COLO668 (cell line): ENCODE measurements at regions not wholly inside any gene's neighbourhood (a gene's known extent, or its start where the extent isn't known, plus 50 kb on each side); places are given as distances from the start of the nearest gene placed in this dataset.
A peak's percentile ranks its signal among the peaks of the same experiment; 100 is the strongest.
"Not testable (repeated sequence)": the region's sequence is repeated elsewhere in the genome, so short reads cannot be mapped to it uniquely, and the experiment has no call there.

Experiments
- DNase-seq: peaks from one replicate; lab custom pipeline; 2025; ENCODE audit not compliant: unreplicated experiment; lab: John Stamatoyannopoulos, UW

DNA sequence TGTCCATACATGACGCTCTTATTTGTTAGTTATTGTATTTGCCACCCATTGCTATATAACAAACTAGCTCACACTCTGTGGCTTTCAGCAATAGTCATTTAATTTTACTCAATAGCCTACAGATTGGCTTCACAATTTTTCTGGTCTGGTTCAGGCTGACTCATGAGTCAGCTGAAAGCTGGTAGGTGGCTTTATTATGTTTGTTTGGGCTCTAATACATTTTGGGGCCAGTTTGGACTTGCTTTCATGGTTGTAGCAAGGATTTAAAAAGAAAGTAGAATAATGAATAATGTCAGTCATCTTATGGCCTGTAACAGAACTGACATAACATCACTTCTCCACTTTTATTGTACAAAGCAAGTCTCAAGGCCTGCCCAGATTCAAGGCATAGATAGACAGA, 338.7 kb downstream of the LRRIQ3 start:
- no peak for DNase-seq

DNA sequence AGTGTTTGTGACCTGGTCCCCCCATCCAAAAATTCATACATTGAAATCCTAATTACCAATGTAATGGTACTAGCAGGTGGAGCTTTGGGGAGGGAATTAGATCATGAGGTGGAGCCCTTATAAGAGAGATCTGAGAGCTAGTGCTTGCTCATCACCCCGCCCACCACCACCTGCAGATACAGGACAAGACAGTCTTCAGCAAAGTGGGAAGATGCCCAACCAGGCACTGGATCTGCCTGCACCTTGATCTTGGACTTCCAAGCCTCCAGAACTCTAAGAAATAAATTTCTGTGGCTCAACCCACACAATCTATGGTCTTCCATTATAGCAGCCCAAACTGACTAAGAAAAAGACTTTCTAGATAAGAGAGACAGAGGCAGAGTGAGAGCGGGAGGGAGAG, 343.4 kb downstream of the LRRIQ3 start:
- no peak for DNase-seq

DNA sequence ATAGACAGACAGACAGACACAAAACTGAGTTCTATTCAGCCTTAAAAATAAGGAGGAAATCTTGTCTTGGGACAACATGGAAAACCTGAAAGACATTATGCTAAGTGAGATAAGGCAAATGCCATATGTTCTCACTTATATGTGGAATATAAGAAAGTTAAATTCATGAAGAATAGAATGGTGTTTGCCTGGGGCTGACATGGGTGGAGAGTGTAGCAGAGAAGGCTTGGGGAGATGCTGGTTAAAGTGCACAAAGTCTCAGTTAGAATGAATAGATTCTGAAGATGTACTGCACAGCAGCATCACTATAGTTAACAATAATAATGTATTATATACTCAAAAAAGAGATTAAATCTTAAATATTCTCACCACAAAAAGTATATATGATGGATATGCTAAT, 355.5 kb downstream of the LRRIQ3 start:
- DNase-seq: no peak

DNA sequence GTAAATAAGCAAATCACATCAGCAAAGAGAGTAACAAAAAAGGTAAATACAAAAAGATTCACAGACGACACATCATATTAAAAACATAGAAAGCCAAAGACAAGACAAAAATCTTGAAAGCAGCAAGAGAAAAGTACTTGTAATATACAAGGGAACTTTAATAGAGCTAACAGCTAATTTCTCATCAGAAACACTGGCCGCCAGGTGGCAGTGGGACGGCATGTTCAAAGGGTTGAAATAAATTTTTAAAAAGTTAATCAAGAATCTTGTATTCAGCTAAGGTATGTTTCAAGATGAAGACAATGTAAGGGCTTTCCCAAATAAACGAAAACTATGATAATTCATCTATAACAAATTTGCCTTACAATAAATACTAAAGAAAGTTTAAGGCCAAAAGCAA, 358.1 kb downstream of the LRRIQ3 start:
- peak; percentile 20 for DNase-seq

DNA sequence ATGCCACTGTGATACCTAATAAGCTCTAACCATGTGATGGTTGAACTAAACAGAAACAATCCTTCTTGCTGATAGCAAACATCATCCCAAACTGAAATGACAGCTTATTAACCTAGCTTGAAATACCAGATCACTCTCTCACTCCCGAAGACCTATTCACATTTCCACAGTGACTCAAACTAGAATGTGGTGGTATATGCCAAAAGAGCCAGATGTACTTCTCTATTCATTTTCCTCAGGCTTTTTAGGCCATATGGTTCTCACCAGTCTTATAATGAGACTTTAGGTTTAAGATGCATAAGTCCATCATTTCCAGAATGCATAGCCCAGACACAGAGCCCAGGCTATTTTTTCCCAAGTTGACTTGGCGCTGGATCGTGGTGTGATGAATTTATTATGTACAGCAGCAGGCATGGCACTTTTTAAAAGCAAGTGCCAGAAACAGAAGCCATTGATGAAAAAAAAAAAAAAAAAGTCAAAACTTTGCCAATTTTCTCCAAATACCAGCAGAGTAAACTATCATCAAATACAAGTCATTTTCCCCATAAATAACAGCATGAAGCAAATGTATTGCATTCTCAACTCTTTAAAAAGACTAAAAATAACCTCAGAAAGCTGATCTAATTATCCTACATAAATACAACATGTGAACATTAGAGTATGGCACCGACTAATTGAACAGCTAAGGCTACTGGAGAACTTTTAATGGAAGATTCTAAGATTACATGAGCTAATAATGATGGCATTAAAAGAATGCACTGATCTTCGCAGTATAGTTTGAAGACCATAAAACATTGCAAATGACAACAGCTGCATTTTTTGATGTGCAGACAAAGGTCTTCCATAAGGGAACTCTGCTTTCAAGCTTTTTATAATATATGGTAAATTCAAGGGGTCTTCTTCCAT, 365.4 kb downstream of the LRRIQ3 start:
- DNase-seq: no peak

DNA sequence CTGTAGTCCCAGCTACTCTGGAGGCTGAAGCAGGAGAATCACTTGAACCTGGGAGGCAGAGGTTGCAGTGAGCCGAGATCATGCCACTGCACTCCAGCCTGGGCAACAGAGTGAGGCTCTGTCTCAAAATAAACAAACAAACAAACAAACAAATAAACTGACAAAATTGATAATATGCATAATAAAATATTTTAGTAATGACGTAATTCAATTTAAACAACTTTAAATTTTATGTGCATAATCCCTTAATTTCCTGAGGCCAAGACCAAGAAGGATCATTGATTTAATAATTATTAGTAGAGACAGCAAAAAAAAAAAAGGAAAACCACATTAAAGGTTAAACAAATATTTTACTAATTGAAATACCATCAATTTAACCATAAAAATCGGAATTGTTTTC, 370.7 kb downstream of the LRRIQ3 start:
- DNase-seq: not testable (repeated sequence)

DNA sequence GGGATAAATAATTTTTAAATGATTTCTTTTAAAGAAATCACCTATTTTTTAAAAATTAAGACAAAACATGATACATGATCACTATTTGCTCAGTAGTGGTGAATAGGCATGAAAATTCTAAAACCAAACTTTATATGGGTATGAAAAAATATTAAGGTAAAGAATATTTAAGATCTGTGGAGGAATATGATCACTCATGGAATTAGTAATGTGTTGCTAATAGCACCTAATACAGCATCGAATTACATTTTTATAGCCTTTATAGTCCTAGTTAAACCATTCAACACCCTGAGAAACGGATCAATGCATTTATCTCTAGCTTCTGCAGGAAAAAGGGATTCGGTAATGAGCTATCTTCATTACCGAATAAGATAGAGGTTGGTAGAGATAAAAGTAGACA, 373.9 kb downstream of the LRRIQ3 start:
- no peak for DNase-seq

DNA sequence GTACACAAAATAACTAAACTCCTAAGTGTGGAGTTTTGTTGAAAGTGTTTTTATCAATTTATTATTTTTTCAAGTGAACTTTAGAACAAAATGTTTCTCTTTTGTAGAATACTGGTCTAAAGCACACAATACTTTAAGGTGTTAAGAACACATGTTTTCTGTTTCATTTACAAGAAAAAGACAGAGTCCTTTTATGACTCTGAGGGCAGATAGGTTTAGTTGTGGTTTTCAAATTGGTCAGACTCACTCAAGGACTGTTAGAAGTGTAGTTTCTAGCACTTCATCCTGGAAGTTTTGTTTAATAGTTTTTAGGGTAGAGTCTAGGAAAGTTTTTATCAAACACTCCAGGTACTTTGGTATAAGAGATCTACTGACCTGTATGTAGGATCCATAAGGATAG, 376.5 kb downstream of the LRRIQ3 start:
- DNase-seq: no peak

DNA sequence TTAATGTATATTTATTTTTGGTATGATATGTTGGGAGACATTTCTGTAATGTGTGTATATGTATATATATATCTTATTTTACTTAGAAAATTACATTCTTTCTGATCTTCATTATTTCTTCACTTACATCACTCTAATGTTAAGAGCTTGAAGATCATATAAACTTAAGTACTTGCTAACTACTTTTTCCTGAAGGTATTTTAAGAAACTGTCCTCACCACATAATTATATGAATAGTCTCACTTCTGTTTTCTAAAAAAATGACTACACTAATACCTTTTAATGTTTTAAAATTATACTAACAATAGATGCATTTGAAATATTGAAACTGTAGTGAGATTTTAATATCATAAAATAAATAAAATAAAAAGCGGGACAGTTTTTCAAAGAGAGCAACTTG, 377.1 kb downstream of the LRRIQ3 start:
- DNase-seq: no peak

DNA sequence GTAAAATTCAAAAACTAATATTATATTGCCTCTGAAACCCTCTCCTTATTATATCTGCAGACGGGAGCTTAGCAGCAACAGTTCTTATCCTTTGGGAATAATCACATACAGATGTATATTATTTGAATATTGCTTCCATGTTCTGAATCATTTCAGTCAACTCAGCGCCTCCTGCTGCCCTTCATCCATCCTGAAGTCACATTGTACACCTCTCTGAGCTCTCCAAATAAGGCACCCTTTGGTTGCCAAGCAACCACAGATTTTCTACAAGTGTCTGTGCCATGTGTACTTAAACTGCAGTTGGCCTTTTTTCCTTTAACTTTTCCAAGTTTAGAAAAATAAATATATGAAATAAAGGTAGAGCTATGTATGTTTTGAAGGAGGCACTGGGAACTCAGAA, 384.3 kb downstream of the LRRIQ3 start:
- no peak for DNase-seq

DNA sequence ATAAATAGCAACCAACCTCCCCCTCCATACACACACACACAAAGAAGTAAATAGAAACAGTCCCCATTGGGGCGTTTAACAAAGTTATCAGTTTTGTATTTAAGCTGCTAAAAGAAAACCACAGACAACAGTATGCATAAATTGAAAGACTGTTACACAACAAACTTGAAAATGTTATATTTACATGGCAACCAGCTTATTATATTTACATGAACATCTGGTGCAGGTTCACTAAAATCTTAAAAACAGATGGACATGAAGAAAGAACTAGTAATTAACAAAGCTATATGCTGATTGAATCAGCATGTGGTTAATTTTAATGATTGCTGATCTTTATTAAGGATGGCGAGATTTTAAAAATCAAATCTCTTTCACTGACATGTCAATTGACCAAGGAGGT, 384.7 kb downstream of the LRRIQ3 start:
- DNase-seq: no peak

DNA sequence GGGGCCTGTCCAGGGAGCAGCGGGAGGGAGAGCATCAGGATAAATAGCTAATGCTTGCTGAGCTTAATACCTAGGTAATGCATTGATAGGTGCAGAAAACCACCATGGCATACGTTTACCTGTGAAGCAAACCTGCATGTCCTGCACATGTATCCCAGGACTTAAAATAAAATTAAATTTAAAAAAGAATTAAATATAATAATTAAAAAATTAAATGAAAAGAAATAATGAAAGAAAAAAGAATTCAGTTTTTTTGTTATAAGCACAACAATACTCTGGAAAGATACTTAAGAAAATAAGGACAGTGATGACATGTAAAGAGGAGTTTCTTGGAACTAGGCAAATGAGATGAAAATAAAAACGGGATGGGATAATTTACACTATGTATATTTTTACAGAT, 386.2 kb downstream of the LRRIQ3 start:
- DNase-seq: no peak

DNA sequence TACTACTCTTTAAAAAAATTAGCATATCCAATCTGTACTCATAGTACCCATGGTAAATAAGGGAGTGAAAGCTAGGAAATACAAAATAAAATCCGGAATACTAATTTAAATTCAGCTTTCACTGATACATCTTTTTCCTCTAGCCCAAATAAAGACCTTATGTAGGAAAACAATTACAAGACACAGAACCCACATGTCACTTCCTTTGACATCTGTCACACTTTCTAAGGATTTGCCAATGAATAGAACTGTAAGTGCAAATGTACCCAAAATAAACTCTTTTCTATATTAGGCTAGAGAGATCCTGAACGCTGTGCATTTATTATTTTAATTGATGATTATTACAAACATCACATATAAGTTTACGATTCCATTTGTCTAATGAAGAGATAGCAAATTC, 393.0 kb downstream of the LRRIQ3 start:
- no peak for DNase-seq

DNA sequence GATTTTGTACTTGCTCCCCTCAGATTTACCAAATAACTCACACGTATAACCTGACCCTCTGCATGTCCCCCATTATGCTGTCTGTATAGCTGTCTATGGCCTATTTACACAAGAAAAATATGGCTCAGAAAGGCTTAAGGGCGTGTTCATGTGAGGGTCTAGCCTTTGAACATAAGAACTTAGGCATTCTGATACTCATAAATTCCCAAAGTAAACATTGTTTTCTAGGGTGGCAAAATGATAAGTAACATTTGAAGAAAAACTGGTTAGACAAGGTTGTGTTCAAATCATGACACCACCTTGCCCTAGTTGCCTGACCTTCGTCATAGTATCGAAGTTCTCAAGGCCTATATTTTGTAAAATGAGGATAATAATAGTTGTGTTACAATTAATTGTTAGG, 394.6 kb downstream of the LRRIQ3 start:
- no peak for DNase-seq

DNA sequence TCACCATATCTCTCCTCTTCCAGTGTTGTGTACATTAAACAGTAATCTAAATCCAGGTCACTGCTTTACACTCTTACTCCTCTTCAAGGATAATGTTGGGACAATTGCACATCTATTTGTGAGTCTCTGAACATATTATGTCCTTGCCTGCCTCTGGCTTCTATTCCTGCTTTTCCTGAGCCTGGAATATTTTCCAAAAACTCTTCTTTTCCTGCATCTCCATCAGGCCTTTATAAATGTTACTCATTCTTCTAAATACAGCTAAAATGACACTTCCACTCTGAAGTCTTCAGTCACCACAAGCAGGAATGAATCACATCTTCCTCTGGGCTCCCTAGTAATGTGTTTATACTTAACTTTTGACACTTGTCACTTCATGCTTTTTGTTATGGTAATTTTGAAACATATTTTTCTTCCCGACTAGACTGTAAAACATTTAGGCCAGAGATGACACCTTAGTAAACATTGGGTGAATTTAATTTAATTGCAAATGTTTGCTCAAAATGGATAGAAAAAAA, 396.0 kb downstream of the LRRIQ3 start:
- DNase-seq: no peak

DNA sequence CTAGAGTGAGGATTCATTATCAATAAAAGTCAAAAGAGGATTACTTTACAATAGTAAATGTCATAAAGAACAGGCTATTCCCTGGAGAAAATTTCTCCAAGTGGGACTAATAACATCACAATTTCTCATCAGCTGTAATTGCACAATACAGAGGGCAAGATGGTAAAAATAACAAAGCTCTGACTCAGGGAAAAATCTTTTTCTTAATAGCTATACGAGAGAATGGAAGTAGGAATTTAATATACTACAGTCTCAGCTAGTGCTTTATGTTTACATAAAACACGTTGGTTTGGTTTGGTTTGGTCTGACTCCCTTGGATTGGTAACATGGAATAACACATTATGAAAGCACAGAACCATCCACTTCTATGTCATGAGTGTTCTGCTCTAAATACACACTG, 397.6 kb downstream of the LRRIQ3 start:
- DNase-seq: no peak

DNA sequence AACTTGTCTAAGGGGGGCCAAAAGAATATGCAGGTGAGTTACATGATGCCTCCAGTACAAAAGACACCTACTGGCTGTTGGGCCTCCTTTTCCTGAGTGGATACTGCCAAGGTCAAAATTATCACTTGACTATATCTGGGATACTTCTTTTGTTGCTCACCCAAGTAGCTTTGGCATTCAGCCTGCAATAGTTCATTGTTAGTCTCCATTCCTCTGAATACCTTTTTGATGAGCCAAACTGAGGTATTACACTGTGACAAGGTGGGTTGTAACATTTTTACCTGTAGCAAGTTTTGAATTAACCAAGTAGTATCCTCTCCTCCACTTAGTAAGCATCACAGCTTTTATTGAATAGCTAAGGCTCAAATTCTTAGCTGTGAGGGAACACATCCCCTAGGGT, 408.0 kb downstream of the LRRIQ3 start:
- no peak for DNase-seq

DNA sequence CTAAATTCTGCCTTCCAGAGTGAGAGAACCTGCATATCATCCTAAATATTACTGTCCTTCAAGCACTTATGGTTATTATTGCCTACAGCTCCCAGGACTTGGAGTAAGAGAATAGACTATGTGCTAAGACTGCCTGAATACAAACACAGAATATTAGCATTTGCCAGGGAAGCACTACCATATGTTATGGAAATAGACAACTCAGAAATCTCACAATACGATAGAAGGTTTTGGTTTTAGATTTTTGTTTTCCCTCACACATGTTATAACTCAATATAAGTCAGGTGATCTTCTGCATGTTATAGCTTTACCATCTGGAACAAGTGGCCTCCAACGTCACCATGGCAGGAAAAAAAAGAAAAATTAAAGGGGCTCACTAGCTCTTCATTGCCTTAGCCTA, 413.9 kb downstream of the LRRIQ3 start:
- DNase-seq: no peak

DNA sequence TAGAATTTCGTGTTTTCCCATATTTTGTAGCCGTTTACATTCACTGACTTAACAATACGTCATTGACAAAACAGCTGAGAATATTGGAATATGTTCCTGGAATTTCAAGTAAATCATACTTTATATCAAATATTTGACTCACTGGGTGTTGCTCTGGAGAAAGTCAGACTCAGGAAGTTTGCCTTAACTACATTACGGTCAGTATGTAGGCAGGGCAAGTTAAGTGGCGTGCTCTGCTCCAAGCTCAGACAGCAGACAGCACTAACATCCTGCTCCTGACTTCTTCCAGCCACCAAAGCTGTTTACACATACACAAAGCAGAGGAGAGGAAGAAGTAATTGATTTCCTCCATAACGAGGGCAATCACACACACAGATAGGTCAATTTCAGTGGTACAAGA, 414.6 kb downstream of the LRRIQ3 start:
- DNase-seq: no peak

DNA sequence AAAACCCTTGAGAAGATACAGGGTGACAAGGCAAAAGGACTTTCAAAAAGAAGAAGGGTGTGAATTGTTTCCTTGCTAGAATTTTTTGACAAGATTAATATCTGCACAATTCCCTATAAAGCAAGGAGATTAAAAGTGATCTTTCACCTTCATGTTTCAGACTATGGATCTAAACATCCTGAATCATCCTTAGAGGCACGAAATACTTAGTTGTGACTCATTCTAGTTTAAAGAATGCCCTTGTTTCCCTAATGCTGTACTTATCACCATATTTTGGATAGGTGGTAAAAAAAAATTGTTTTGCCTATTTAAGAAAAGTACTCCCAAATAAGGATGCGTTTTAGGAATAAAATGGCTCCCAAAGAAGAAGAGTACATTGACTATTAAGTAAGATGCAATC, 415.1 kb downstream of the LRRIQ3 start:
- no peak for DNase-seq

DNA sequence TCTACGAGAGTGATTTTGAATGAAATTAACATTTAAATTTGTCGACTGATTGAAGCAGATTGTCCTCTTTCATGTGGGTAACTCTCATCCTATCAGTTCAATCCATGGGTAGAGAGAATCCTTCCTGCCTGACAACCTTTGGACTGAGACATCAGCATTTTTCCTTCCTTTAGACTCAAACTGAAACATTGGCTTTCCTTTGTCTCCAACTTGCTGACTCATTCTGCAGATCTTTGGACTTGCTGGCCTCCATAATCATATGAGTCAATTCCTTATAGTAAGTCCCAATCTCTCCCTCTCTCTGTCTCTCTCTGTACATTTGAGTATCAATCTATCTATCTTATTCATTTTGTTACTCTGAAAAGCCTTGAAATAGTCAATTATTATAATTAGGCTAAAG, 416.7 kb downstream of the LRRIQ3 start:
- no peak for DNase-seq

DNA sequence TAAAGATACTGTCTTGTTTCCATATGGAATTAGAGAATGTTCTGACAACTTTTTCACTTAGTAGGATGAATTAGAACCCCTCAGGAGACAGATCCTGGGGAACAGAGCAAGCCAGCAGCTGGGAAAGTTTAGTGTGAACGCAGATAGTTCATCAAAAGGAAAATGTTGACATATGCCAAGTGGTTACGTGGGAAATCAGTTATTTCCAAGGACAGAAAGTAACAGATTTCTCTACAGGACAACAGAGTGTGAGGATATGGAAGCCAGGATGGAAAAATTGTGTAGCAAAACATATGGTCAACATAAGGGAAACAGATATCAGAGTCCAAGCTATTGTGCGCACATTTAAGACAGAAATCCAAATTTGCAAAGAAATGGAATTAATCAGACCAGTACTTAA, 419.5 kb downstream of the LRRIQ3 start:
- no peak for DNase-seq

DNA sequence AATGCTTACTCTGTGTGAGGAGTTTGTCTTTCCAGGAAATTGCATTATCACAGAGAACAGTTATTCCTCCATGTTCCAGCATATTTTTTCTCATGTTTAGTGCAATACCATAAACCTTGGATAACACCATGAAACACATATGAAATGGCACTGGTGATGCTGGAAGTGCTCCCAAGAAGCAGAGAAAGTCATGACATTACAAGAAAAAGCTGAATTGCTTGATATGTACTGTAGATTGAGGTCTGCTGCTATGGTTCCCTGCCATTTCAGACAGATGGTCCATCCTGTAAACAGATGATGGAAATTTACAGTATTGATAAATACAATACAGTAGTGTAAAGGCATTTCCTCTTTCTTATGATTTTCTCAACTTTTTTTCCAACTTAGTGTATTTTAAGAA, 422.1 kb downstream of the LRRIQ3 start:
- no peak for DNase-seq
